PC-9 (cell line): ENCODE measurements at regions not wholly inside any gene's neighbourhood (a gene's known extent, or its start where the extent isn't known, plus 50 kb on each side); places are given as distances from the start of the nearest gene placed in this dataset.

Experiments
- BruUV-seq: library from RNA; stranded (reverse); fragments of 400-500 nt; replicated peaks from 2 replicates; lab custom pipeline; 2021; lab: Mats Ljungman, UMichigan
- CTCF ChIA-PET: fragments of 300-600 bp; sonication (Branson Sonifier 250); formaldehyde crosslinking; loops from one replicate; lab custom pipeline; 2022; ENCODE audit warnings: antibody characterized with exemption; lab: Charles Lee
- POLR2A ChIA-PET: fragments of 300-600 bp; sonication (Branson Sonifier 250); formaldehyde crosslinking; loops from one replicate; lab custom pipeline; 2022; ENCODE audit warnings: antibody characterized with exemption; ENCODE audit not compliant: unreplicated experiment; lab: Charles Lee
- DNase-seq, 2 experiments: peaks; one replicate each; pipeline versions ENCODE4 v3.0.0 to v3.0.0-alpha.2; 2015 to 2022; ENCODE audit warnings: mixed read lengths in 1 of 2
- H2AFZ ChIP-seq: fragments of 200-600 bp; sonication (generic); 2 replicates; pipeline ENCODE4 v1.8.1; 2017; ENCODE audit warnings: antibody characterized with exemption
- H3F3A ChIP-seq: fragments of 200-600 bp; sonication (generic); 2 replicates; pipeline ENCODE4 v1.8.1; 2017; ENCODE audit warnings: antibody characterized with exemption, mild to moderate bottlenecking, low read depth; ENCODE audit not compliant: insufficient read depth
- H3K27ac ChIP-seq: fragments of 200-600 bp; sonication (generic); 2 replicates; pipeline ENCODE4 v1.6.1; 2016; ENCODE audit warnings: mixed run types
- H3K27me3 ChIP-seq: fragments of 200-600 bp; sonication (generic); 2 replicates; pipeline ENCODE4 v1.6.1; 2016; ENCODE audit warnings: low read depth, mixed run types; ENCODE audit not compliant: insufficient read depth
- H3K36me3 ChIP-seq: fragments of 200-600 bp; sonication (generic); 2 replicates; pipeline ENCODE4 v1.6.1; 2016; ENCODE audit warnings: low read depth, mixed run types
- H3K4me1 ChIP-seq: fragments of 200-600 bp; sonication (generic); replicated peaks from 2 replicates; pipeline ENCODE4 v1.6.1; 2016; ENCODE audit warnings: mixed run types; ENCODE audit not compliant: insufficient read depth
- H3K4me2 ChIP-seq: fragments of 200-600 bp; sonication (generic); 2 replicates; pipeline ENCODE4 v1.6.1; 2017; ENCODE audit warnings: mixed run types
- H3K4me3 ChIP-seq: fragments of 200-600 bp; sonication (generic); 2 replicates; pipeline ENCODE4 v1.6.1; 2016; ENCODE audit warnings: mixed run types
- H3K79me2 ChIP-seq: fragments of 200-600 bp; sonication (generic); 2 replicates; pipeline ENCODE4 v1.6.1; 2017; ENCODE audit warnings: low read depth, mixed run types
- H3K9me2 ChIP-seq: fragments of 200-600 bp; sonication (generic); 2 replicates; pipeline ENCODE4 v1.8.1; 2017; ENCODE audit warnings: mild to moderate bottlenecking; ENCODE audit not compliant: insufficient read depth
- H3K9me3 ChIP-seq: fragments of 200-600 bp; sonication (generic); 2 replicates; pipeline ENCODE4 v1.8.1; 2016; ENCODE audit warnings: low read depth; ENCODE audit not compliant: insufficient read depth
- H4K20me1 ChIP-seq: fragments of 200-600 bp; sonication (generic); 2 replicates; pipeline ENCODE4 v1.8.1; 2017; ENCODE audit not compliant: insufficient read depth
- CTCF ChIP-seq: fragments of 200-600 bp; sonication (generic); conservative IDR thresholded peaks from 2 replicates; pipeline ENCODE4 v1.6.1; 2017; ENCODE audit warnings: mixed run types, antibody characterized with exemption, mild to moderate bottlenecking, moderate library complexity
- EZH2 ChIP-seq: fragments of 200-600 bp; sonication (generic); IDR thresholded peaks from 2 replicates; pipeline ENCODE4 v1.8.0; 2017; ENCODE audit warnings: antibody characterized with exemption, low read depth
- intact Hi-C: fragments of 100-400 bp; cut with micrococcal nuclease; formaldehyde crosslinking; loops from one replicate; pipeline ENCODE4 v1.10.0; 2022; ENCODE audit not compliant: unreplicated experiment

DNA sequence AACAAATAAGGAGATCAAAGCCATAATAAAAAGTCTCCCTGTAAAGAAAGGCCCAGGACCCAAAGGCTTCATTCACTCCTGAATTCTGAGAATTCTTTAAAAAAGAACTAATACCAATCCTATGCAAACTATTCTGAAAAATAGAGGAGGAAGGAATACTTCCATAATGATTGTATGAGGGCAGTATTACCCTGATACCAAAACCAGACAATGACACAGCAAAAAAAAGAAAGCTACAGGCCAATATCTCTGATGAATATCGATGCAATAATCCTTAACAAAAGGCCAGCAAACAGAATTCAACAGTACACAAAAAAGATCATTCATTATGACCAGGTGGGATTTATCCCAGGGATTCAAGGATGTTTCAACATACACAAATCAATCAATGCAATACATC is 457.8 kb upstream of the FBXO33 start:
- POLR2A ChIA-PET = no interaction called here
- TF ChIP-seq EZH2 (no peak), CTCF (no peak)

DNA sequence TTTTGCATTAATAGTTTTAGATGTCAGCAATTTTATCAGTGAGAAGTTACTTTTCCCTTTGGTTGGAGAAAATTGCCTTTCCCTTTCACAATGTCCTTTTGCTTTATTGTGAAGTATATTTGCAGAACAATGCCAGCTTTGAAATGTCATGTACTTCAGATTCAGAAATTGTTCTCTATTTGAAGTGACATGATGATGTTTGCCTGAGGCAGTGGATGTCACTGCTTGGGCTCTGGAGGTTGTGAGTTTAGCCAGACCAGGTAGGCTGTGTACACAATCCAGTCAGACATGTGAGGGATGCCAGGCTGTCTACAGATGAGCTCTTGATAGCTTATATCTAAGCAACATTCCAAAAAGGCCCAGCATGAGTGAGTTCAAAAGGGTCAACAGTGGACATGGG is 451.9 kb upstream of the FBXO33 start:
- POLR2A ChIA-PET = no interaction called here
- Histone ChIP-seq H3K27ac (no peak overlapping the region), H3K27me3 (no peaks in the 10 kb centered on the region), H3K9me3 (no peaks in the 10 kb centered on the region), H3K79me2 (no peaks in the 10 kb centered on the region), H3K4me3 (no peak overlapping the region), H3K4me1 (no peaks in the 10 kb centered on the region), H3F3A (no peaks in the 10 kb centered on the region), H2AFZ (no peak overlapping the region), H3K4me2 (no peak overlapping the region), H3K36me3 (no peaks in the 10 kb centered on the region), H3K9me2 (no peaks in the 10 kb centered on the region), H4K20me1 (no peaks in the 10 kb centered on the region; the same call in 1 of the 2 replicates)
- no peak for DNase-seq
- CTCF ChIA-PET = no interaction called here
- intact Hi-C loops = no loop called here
- no peak for TF ChIP-seq CTCF
- no peak for TF ChIP-seq EZH2
- BruUV-seq = no TSS peak

More for the DNA sequence above, 457.8 kb upstream of the FBXO33 start:
- Histone ChIP-seq H3K9me3 (no peaks in the 10 kb centered on the region), H3K36me3 (no peaks in the 10 kb centered on the region), H3K4me2 (no peak overlapping the region), H3K27me3 (no peaks in the 10 kb centered on the region), H3K9me2 (no peaks in the 10 kb centered on the region), H3K79me2 (no peaks in the 10 kb centered on the region), H3K27ac (no peak overlapping the region), H3K4me3 (no peak overlapping the region), H2AFZ (no peak overlapping the region), H3F3A (no peaks in the 10 kb centered on the region), H4K20me1 (no peaks in the 10 kb centered on the region), H3K4me1 (no peaks in the 10 kb centered on the region)
- no TSS peak for BruUV-seq
- intact Hi-C loops = no loop called here
- CTCF ChIA-PET = no interaction called here
- DNase-seq = no peak

DNA sequence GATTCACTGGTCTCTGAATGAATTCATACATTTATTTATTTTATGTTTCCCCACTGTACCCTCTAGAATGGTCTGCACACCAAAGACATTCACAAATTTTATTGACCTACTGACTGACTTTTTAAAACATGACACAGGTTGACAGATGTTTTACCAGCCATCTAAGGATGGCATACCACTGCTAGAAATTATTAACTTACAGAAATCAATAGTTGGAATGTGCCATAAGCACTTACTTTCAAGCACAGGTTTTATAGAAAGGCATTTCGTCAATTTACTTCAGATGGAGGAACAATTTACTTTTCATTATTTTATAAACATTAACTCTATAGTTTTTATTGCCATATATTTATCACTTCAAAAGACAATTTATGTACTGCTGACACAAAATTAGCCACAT is 448.7 kb upstream of the FBXO33 start:
- intact Hi-C loops = no loop called here
- Histone ChIP-seq H3K9me3 (no peaks in the 10 kb centered on the region), H3K27me3 (no peaks in the 10 kb centered on the region), H3K4me3 (no peak overlapping the region), H3K9me2 (no peaks in the 10 kb centered on the region), H3F3A (no peaks in the 10 kb centered on the region), H3K36me3 (no peaks in the 10 kb centered on the region), H2AFZ (no peak overlapping the region), H3K4me1 (no peaks in the 10 kb centered on the region), H3K27ac (no peak overlapping the region), H3K79me2 (no peaks in the 10 kb centered on the region), H3K4me2 (no peak overlapping the region), H4K20me1 (no peaks in the 10 kb centered on the region; the same call in 1 of the 2 replicates)
- POLR2A ChIA-PET = no interaction called here
- no peak for TF ChIP-seq EZH2
- TF ChIP-seq CTCF = no peak
- no TSS peak for BruUV-seq
- no peak for DNase-seq
- CTCF ChIA-PET = no interaction called here
